HCT116 (cell line): ENCODE measurements at regions not wholly inside any gene's neighbourhood (a gene's known extent, or its start where the extent isn't known, plus 50 kb on each side); places are given as distances from the start of the nearest gene placed in this dataset.

Experiments used
- ATAC-seq: fragments of 200-7000 bp; cut with Tn5 transposase; 2 replicates; pipeline ENCODE4 v1.9.1; 2020; ENCODE audit warnings: mild to moderate bottlenecking, moderate library complexity
- BruUV-seq: library from RNA; stranded (reverse); fragments of 400-500 nt; replicated peaks from 2 replicates; lab custom pipeline; 2021; lab: Mats Ljungman, UMichigan
- CTCF ChIA-PET: fragments of 300-600 bp; sonication (Branson Sonifier 250); formaldehyde crosslinking; loops from one replicate; lab custom pipeline; 2021; ENCODE audit warnings: antibody characterized with exemption; lab: Charles Lee
- POLR2A ChIA-PET: fragments of 300-600, 350-600 bp; sonication (Branson Sonifier 250); formaldehyde crosslinking; loops from one replicate; lab custom pipeline; 2021; ENCODE audit warnings: antibody characterized with exemption; lab: Charles Lee
- RAD21 ChIA-PET, 2 experiments: fragments of 300-600 bp; sonication (Branson Sonifier 250); formaldehyde crosslinking; loops; one replicate each; lab custom pipeline; 2023; ENCODE audit warnings: low total read pairs in 2 of 2; ENCODE audit not compliant: uncharacterized antibody in 2 of 2, unreplicated experiment in 2 of 2, low non-redundant PET in 1 of 2; lab: Charles Lee
- DNase-seq: peaks from one replicate; pipeline ENCODE4 v3.0.0-alpha.2; 2010; ENCODE audit warnings: low read depth, low spot score
- H2AFZ ChIP-seq: fragments of 200-600 bp; shearing (Covaris generic), sonication (generic); 2 replicates; pipeline ENCODE4 v1.6.1; 2017; ENCODE audit warnings: low read depth, mixed run types, mixed read lengths, antibody characterized with exemption, low read length; ENCODE audit not compliant: poor library complexity, severe bottlenecking
- H3K27ac ChIP-seq: 2 replicates; pipeline ENCODE4 v1.5.1; 2012; ENCODE audit warnings: low read depth, low read length
- H3K27me3 ChIP-seq: fragments of 200-600 bp; sonication (generic); 2 replicates; pipeline ENCODE4 v1.6.1; 2016; ENCODE audit warnings: mixed run types, low read length, mixed read lengths; ENCODE audit not compliant: insufficient read depth
- H3K36me3 ChIP-seq, 2 experiments: fragments of 200-500 bp in 1 of 2; fragments of 200-600 bp in 1 of 2; sonication (Bioruptor generic) in 1 of 2; sonication (generic) in 1 of 2; 2 replicates each; pipeline versions ENCODE4 v1.5.1 to v1.6.1; 2014 to 2016; ENCODE audit warnings: low read length in 2 of 2, inconsistent platforms in 1 of 2, mixed read lengths in 1 of 2, mixed run types in 1 of 2; ENCODE audit not compliant: insufficient read depth in 2 of 2, control insufficient read depth in 1 of 2
- H3K4me1 ChIP-seq, 2 experiments: fragments of 200-600 bp in 1 of 2; sonication (generic) in 1 of 2; 2 replicates each; pipeline versions ENCODE4 v1.5.1 to v1.6.1; 2012 to 2017; ENCODE audit warnings: low read length in 2 of 2, inconsistent platforms in 1 of 2, mild to moderate bottlenecking in 1 of 2, mixed read lengths in 1 of 2, mixed run types in 1 of 2, moderate library complexity in 1 of 2; ENCODE audit not compliant: insufficient read depth in 2 of 2, control insufficient read depth in 1 of 2
- H3K4me2 ChIP-seq: fragments of 200-600 bp; sonication (generic); 2 replicates; pipeline ENCODE4 v1.6.1; 2017; ENCODE audit warnings: mixed run types, low read length, mixed read lengths
- H3K4me3 ChIP-seq, 2 experiments: fragments of 200-600 bp in 1 of 2; sonication (generic) in 1 of 2; replicated peaks in 1 of 2; 2 replicates each; pipeline ENCODE4 v1.5.1; 2011 to 2016; ENCODE audit warnings: low read length in 2 of 2, control low read depth in 1 of 2, low read depth in 1 of 2, mild to moderate bottlenecking in 1 of 2, mixed read lengths in 1 of 2, mixed run types in 1 of 2
- H3K79me2 ChIP-seq: fragments of 200-600 bp; sonication (generic); 2 replicates; pipeline ENCODE4 v1.6.1; 2017; ENCODE audit warnings: mild to moderate bottlenecking, mixed run types, low read length, moderate library complexity, mixed read lengths; ENCODE audit not compliant: insufficient read depth
- H3K9ac ChIP-seq: fragments of 200-600 bp; sonication (generic); 2 replicates; pipeline ENCODE4 v1.6.1; 2016; ENCODE audit warnings: low read length, mixed read lengths
- H3K9me2 ChIP-seq: fragments of 200-600 bp; sonication (generic), shearing (Covaris generic); 2 replicates; pipeline ENCODE4 v1.6.1; 2017; ENCODE audit warnings: mixed run types, mild to moderate bottlenecking, moderate library complexity; ENCODE audit not compliant: insufficient read depth
- H3K9me3 ChIP-seq, 2 experiments: fragments of 200-500 bp in 1 of 2; fragments of 200-600 bp in 1 of 2; sonication (Bioruptor generic) in 1 of 2; sonication (generic) in 1 of 2; 2 replicates each; pipeline ENCODE4 v1.6.1; 2014 to 2017; ENCODE audit warnings: low read length in 2 of 2, mixed read lengths in 2 of 2, inconsistent platforms in 1 of 2, low read depth in 1 of 2, mild to moderate bottlenecking in 1 of 2, mixed run types in 1 of 2, moderate library complexity in 1 of 2; ENCODE audit not compliant: control insufficient read depth in 1 of 2, insufficient read depth in 1 of 2
- H4K20me1 ChIP-seq: fragments of 200-600 bp; sonication (generic), shearing (Covaris generic); 2 replicates; pipeline ENCODE4 v1.6.1; 2017; ENCODE audit warnings: mixed run types, mild to moderate bottlenecking, moderate library complexity; ENCODE audit not compliant: insufficient read depth
- ATF3 ChIP-seq: IDR thresholded peaks from 2 replicates; pipeline ENCODE4 v1.6.1; 2012
- CBX3 ChIP-seq: IDR thresholded peaks from 2 replicates; pipeline ENCODE4 v1.6.1; 2012; ENCODE audit warnings: low read depth
- CEBPB ChIP-seq: IDR thresholded peaks from 2 replicates; pipeline ENCODE4 v1.6.1; 2012; ENCODE audit warnings: low read depth
- EGR1 ChIP-seq: IDR thresholded peaks from 2 replicates; pipeline ENCODE4 v1.6.1; 2012; ENCODE audit warnings: low read depth
- EZH2 ChIP-seq: fragments of 200-600 bp; sonication (generic); IDR thresholded peaks from 2 replicates; pipeline ENCODE4 v1.6.1; 2017; ENCODE audit warnings: antibody characterized with exemption, mixed run types
- JUND ChIP-seq: IDR thresholded peaks from 2 replicates; pipeline ENCODE4 v1.6.1; 2012
- MAX ChIP-seq: IDR thresholded peaks from 2 replicates; pipeline ENCODE4 v1.6.1; 2012
- POLR2A ChIP-seq: IDR thresholded peaks from 2 replicates; pipeline ENCODE4 v1.7.0; 2011; ENCODE audit warnings: borderline replicate concordance; ENCODE audit not compliant: insufficient read depth, insufficient read length; ENCODE audit errors: extremely low read depth
- RAD21 ChIP-seq: IDR thresholded peaks from 2 replicates; pipeline ENCODE4 v1.6.1; 2012; ENCODE audit warnings: low read depth, mild to moderate bottlenecking
- SIN3A ChIP-seq: IDR thresholded peaks from 2 replicates; pipeline ENCODE4 v1.6.1; 2012; ENCODE audit warnings: low read depth
- ZBTB33 ChIP-seq: IDR thresholded peaks from 2 replicates; pipeline ENCODE4 v1.6.1; 2011; ENCODE audit warnings: mild to moderate bottlenecking, low read length, moderate library complexity; ENCODE audit not compliant: insufficient replicate concordance; ENCODE audit errors: extremely low read depth
- ZNF274 ChIP-seq: fragments of 200-500 bp; sonication (Bioruptor generic); IDR thresholded peaks from 2 replicates; pipeline ENCODE4 v1.6.1; 2014; ENCODE audit warnings: mild to moderate bottlenecking, low read depth, low read length, inconsistent platforms
- intact Hi-C: fragments of 100-400 bp; cut with micrococcal nuclease; formaldehyde crosslinking; loops from 2 replicates; pipeline ENCODE4 v1.10.0; 2022

GRCh38 chr4:60002603-60003337 is 1197.4 kb upstream of the ADGRL3 start:
- ChIA-PET POLR2A (no interaction called here), CTCF (no interaction called here), RAD21 (no interaction called here)
- no peaks in the 10 kb centered on the region for H3K27me3 ChIP-seq
- no peak overlapping the region for H2AFZ ChIP-seq
- H3K4me2 ChIP-seq, result no peak overlapping the region
- H3K27ac ChIP-seq, result no peak overlapping the region
- peaks cover 6 to 12% of the 10 kb centered on the region in 2 experiments; a peak in 2 of 4 replicates for H3K9me3 ChIP-seq
- no peaks in the 10 kb centered on the region for H3K9me2 ChIP-seq
- TF ChIP-seq CEBPB (no peak), EGR1 (no peak), SIN3A (no peak), ZBTB33 (no peak), MAX (no peak), JUND (no peak), ATF3 (no peak), RAD21 (no peak), CBX3 (no peak), ZNF274 (no peak), POLR2A (no peak), EZH2 (no peak)
- no peaks in the 10 kb centered on the region for H3K4me1 ChIP-seq
- no peaks in the 10 kb centered on the region for H3K79me2 ChIP-seq
- no peaks in the 10 kb centered on the region for H3K36me3 ChIP-seq
- intact Hi-C loops, result no loop called here
- ATAC-seq (no peak), DNase-seq (no peak)
- H3K9ac ChIP-seq, result no peak overlapping the region
- H4K20me1 ChIP-seq, result no peaks in the 10 kb centered on the region
- H3K4me3 ChIP-seq, result no peak overlapping the region
- no TSS peak for BruUV-seq
